ENCODE measurements at regions not wholly inside any gene's neighbourhood (a gene's known extent, or its start where the extent isn't known, plus 50 kb on each side); places are given as distances from the start of the nearest gene placed in this dataset.

- H3K27ac ChIP-seq (ENCODE audit: low read depth, low read length): no peak overlapping the region
- no TSS peak for BruUV-seq (replicated peaks)
- H3K4me2 ChIP-seq (ENCODE audit: low read length): no peak overlapping the region
- no peak overlapping the region for H2AFZ ChIP-seq (ENCODE audit: low read depth, low read length, poor library complexity, severe bottlenecking)
- H3K27me3 ChIP-seq (ENCODE audit: insufficient read depth, low read length): peaks cover 43% of the 10 kb centered on the region
- H3K4me3 ChIP-seq (replicated peaks in 1 of 2; ENCODE audit: low read depth in 1 of 2, low read length in 2 of 2): no peak overlapping the region
- ChIA-PET RAD21 (ENCODE audit: low non-redundant PET in 1 of 2, low total read pairs in 2 of 2, uncharacterized antibody in 2 of 2, unreplicated experiment in 2 of 2) (no interaction called here), POLR2A (no interaction called here), CTCF (no interaction called here)
- H3K79me2 ChIP-seq (ENCODE audit: insufficient read depth, low read length): no peaks in the 10 kb centered on the region
- intact Hi-C loops (cut with micrococcal nuclease): no loop called here
- DNase-seq (ENCODE audit: low read depth, low spot score): no peak
- no peaks in the 10 kb centered on the region for H4K20me1 ChIP-seq (ENCODE audit: insufficient read depth)
- no peaks in the 10 kb centered on the region for H3K9me2 ChIP-seq (ENCODE audit: insufficient read depth)
- H3K9ac ChIP-seq (ENCODE audit: low read length): no peak overlapping the region
- no peaks in the 10 kb centered on the region for H3K36me3 ChIP-seq (ENCODE audit: control insufficient read depth in 1 of 2, insufficient read depth in 2 of 2, low read length in 2 of 2)
- no peaks in the 10 kb centered on the region for H3K4me1 ChIP-seq (ENCODE audit: control insufficient read depth in 1 of 2, insufficient read depth in 2 of 2, low read length in 2 of 2)
- ATAC-seq: no peak
- no peaks in the 10 kb centered on the region for H3K9me3 ChIP-seq (ENCODE audit: control insufficient read depth in 1 of 2, insufficient read depth in 1 of 2, low read depth in 1 of 2, low read length in 2 of 2)
- TF ChIP-seq CTCF (IDR thresholded peaks at IDR 0.05 in 2 of 3, conservative IDR thresholded peaks at IDR 0.05 in 1 of 3; ENCODE audit: borderline replicate concordance in 1 of 3, insufficient read depth in 1 of 3, low read depth in 2 of 3, low read length in 2 of 3): no peak
- TF ChIP-seq CBX3 (IDR thresholded peaks at IDR 0.05; ENCODE audit: low read depth): no peak
- TF ChIP-seq ELF1 (IDR thresholded peaks at IDR 0.05; ENCODE audit: borderline replicate concordance, low read depth): no peak
- TF ChIP-seq YY1 (IDR thresholded peaks at IDR 0.05; ENCODE audit: extremely low read depth, insufficient replicate concordance, low read depth, low read length): no peak
- TF ChIP-seq ZFX (IDR thresholded peaks at IDR 0.05): no peak
- TF ChIP-seq JUND (IDR thresholded peaks at IDR 0.05): no peak
- no peak for TF ChIP-seq SIN3A (IDR thresholded peaks at IDR 0.05; ENCODE audit: low read depth)
- no peak for TF ChIP-seq RAD21 (IDR thresholded peaks at IDR 0.05; ENCODE audit: low read depth)
- TF ChIP-seq SP1 (IDR thresholded peaks at IDR 0.05; ENCODE audit: low read depth): no peak
- TF ChIP-seq TCF7L2 (IDR thresholded peaks at IDR 0.05; ENCODE audit: borderline replicate concordance, extremely low read depth, insufficient read depth, insufficient read length): no peak
- TF ChIP-seq POLR2A (IDR thresholded peaks at IDR 0.05; ENCODE audit: borderline replicate concordance, extremely low read depth, insufficient read depth, insufficient read length): no peak
- TF ChIP-seq EZH2 (IDR thresholded peaks at IDR 0.05): no peak
- TF ChIP-seq ZNF274 (IDR thresholded peaks at IDR 0.05; ENCODE audit: low read depth, low read length): no peak
- no peak for TF ChIP-seq SRF (IDR thresholded peaks at IDR 0.05; ENCODE audit: low read depth)
- no peak for TF ChIP-seq CEBPB (IDR thresholded peaks at IDR 0.05; ENCODE audit: low read depth)
Measured at GRCh38 chr16:73697336-73697735, 599.3 kb upstream of the PSMD7 start.
